GM18861 (cell line): ENCODE measurements at regions not wholly inside any gene's neighbourhood (a gene's known extent, or its start where the extent isn't known, plus 50 kb on each side); places are given as distances from the start of the nearest gene placed in this dataset.
"Not testable (repeated sequence)": the region's sequence is repeated elsewhere in the genome, so short reads cannot be mapped to it uniquely, and the experiment has no call there.

ENCODE experiments used
- ATAC-seq: cut with Tn5 transposase; IDR thresholded peaks from one replicate; pipeline ENCODE4 v1.9.1; 2021; ENCODE audit not compliant: unreplicated experiment

GRCh38 chr9:81032030-81032572 is 657.2 kb downstream of the TLE1 start:
- no peak for ATAC-seq

DNA sequence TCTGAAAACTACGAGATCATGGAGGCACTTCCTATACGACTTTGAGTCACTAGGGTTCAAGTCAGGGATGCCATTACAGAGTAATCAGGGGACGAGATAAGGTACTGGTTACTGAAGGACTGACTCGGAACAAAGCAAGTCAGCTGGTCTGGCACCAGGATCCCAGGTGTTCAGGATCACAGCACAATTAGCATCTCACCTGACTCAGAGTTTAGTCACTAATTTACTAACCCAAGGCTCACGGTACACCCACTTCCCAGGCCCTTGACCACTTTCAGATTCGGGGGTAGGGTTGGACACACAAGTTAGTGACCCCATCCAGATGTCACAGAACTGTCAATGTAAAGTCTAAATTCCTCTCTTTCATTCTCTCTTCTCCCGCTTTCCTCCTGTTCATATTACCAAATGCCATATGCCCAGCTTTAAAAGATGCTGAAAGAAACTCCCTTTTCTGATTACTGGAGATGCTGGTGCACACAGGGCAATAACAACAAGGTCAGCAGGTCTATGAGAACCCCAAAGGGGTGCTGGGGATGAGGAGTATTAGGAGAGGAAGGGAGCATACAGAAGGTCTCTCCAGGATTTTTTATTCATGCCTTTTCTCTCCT is 657.8 kb downstream of the TLE1 start:
- no peak for ATAC-seq

- no peak for ATAC-seq
Measured at GRCh38 chr9:81030027-81030426, 659.3 kb downstream of the TLE1 start.

DNA sequence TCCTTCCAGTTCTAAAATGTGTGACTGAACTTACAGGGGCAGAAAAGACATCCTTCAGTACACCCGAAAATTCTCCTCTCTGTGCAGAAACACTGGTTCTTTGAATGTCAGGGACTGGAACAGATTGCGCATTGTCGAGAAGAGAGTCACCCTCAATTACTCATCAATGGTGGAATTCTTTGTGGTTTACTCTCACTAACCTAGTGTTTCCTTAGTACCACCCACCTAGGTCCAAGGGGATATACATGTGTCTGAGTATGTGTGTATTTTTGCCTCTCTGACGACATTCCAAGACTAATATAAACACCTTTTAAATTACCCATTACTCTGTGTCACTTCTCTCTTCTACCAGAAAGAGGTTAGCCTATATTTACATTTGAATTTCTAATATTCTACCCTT is 660.8 kb downstream of the TLE1 start:
- ATAC-seq, result no peak

DNA sequence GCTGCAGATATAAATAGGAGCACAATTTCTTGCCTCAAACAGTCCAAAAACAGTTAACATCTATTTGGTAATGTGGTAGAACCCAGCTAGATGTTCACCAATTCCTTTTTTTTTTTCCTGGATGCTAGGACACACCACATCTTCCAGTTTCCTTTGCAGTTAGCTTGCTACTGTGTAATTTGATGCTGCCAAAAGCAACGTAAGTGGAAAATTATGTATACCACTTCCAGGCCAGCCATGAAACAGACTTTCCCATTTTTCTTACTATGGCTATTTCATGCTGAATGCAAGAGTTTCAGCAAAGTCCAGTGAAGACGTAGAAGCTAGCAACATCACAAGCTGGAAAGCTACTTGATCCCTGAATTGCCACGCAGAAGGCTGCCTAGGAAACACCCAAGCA is 667.2 kb downstream of the TLE1 start:
- ATAC-seq, result no peak

DNA sequence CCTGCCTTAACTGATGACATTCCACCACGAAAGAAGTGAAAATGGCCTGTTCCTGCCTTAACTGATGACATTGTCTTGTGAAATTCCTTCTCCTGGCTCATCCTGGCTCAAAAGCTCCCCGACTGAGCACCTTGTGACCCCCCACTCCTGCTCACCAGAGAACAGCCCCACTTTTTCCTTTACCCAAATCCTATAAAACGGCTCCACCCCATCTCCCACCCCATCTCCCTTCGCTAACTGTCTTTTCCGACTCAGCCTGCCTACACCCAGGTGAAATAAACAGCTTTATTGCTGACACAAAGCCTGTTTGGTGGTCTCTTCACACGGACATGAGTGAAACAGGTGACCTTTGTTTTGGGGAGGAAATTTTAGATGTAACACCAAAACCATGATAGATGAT is 674.4 kb downstream of the TLE1 start:
- ATAC-seq, result not testable (repeated sequence)

GRCh38 chr9:81013191-81013590 is 676.2 kb downstream of the TLE1 start:
- not testable (repeated sequence) for ATAC-seq

GRCh38 chr9:81002906-81003305 is 686.4 kb downstream of the TLE1 start:
- no peak for ATAC-seq

DNA sequence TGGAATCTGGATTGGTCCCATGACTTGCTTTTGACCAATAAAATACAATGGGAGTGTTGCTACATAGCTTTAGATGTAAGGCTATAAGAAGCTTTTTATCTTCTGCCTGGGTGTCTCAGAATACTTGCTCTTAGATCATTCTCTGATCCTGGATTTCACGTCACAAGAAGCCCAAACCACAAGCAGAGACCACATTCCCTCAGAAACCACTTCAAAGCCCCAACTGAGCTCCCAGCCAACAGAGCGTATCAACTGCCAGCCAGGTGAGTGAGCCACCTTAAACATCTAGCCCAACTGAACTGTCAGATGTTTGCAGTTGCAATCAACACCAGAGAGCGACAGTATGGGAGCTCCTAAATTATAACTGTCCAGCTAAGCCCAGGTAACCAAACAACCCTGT is 687.1 kb downstream of the TLE1 start:
- no peak for ATAC-seq

GRCh38 chr9:80995759-80996158 is 693.6 kb downstream of the TLE1 start:
- no peak for ATAC-seq

GRCh38 chr9:80994892-80995291 is 694.5 kb downstream of the TLE1 start:
- no peak for ATAC-seq

- ATAC-seq, result not testable (repeated sequence)
Measured at GRCh38 chr9:80985595-80985994, 703.8 kb downstream of the TLE1 start.

DNA sequence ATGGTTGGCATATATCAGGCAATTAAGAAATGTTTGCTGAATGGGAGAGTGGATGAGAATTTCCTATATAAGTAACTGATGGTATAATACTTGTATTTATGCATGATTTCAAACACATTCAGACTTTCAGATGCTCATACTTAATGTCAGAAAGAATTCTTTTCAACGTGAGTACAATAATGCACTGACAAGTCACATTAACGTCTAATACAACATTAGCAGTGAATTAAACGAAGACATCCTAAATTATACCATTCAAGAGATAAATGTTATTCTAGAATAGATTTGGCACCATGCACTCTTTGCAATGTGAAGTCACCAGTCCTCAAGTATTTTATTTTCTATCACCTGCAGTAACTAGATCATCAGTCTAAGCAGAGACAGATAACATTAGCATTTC is 712.9 kb downstream of the TLE1 start:
- ATAC-seq, result no peak

DNA sequence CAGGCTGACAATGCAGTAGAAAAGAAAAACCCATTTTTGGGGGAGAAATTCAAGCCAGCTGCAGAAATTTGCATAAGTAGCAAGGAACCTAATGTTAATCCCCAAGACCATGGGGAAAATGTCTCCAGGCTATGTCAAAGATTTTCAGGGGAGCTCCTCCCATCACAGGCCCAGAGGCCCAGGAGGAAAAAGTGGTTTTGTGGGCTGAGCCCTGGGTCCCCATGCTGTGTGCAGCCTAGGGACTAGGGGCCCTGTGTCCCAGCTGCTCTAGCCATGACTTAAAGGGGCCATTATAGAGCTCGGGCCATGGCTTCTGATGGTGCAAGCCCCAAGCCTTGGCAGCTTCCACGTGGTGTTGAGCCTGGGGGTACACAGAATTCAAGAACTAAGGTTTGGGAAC is 719.0 kb downstream of the TLE1 start:
- ATAC-seq, result not testable (repeated sequence)

DNA sequence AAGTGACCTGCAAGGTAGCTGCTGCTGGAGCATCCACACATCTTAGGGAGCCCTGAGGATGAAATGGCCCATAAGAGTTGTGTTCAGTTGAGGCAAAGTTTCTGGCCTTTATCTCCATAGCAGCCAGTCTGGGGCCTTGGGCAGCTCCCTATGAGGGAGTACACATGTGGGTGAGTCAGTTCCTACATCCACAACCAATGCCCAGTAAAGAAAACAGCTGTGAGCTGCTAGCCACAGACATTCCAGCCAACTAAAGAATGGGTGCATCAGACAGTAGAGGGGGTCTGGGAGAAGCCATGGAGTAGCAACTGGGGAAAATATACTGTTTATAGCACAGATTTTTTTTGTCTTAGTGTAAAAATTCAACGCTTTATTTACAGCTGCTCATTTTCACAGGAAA is 720.7 kb downstream of the TLE1 start:
- no peak for ATAC-seq

- ATAC-seq, result no peak
Measured at GRCh38 chr9:80964914-80965313, 724.4 kb downstream of the TLE1 start.

GRCh38 chr9:80964374-80964773 is 725.0 kb downstream of the TLE1 start:
- no peak for ATAC-seq

- ATAC-seq, result no peak
Measured at GRCh38 chr9:80957801-80958200, 731.5 kb downstream of the TLE1 start.

DNA sequence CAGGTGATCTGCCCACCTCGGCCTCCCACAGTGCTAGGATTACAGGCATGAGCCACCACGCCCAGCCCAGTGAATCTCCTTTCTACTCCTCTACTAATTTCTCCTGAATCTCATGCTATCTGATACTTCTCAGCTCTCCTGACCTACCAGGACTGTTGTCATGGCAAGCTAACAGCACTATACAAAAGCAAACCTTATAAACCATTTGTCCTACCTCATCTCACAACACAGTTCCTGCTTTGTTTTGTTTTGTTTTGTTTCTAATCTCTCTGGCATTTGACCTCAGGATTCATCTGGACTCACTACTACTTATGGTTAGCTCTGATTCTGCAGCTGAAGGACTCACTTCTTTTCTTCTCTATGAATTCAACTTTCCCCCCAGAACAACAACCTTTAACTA is 734.8 kb downstream of the TLE1 start:
- ATAC-seq, result no peak

DNA sequence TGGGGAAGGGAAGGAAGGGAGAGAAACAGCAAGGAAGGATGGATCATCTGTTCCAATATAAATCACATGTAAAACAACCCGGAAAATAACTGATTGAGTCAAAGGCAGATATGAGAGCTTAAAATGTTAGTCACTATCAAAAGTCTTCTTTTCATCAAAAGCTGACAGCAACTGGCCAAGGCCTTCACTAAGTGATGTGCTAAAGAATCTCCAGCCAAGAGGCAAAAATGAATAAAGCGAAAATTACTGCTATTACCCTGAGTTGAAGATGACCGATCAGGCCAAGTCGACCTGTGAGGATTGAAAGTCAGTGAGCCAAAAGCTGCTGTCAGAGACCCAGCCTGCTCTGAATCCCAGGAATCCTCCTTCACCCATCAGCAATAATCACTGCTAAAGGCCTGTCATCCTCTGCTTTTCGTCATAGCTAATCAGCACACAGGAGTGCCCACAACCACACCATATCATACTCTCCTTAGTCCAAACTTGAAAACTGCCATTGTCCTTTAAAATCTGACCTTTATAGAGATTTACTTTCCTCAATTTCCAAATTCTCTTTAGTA is 736.9 kb downstream of the TLE1 start:
- ATAC-seq, result no peak

GRCh38 chr9:80951675-80952074 is 737.7 kb downstream of the TLE1 start:
- ATAC-seq, result no peak

DNA sequence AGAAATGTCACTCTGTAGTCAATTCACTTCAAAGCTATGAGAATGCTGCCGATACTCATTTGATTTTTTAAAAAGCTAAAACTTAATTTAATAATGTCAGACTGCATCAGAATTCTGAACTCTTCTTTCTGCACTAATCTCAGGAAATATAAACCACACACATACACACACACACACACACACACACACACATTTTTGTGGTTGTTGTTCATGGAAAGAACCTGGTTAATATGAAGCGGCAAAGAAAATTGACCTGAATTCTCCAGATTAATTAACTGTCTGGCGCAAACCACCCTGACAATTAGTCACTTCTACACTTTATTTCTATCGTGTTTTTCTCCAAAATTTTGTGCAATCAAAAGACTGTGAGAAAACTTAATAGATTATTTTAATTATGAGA is 740.5 kb downstream of the TLE1 start:
- ATAC-seq, result no peak

DNA sequence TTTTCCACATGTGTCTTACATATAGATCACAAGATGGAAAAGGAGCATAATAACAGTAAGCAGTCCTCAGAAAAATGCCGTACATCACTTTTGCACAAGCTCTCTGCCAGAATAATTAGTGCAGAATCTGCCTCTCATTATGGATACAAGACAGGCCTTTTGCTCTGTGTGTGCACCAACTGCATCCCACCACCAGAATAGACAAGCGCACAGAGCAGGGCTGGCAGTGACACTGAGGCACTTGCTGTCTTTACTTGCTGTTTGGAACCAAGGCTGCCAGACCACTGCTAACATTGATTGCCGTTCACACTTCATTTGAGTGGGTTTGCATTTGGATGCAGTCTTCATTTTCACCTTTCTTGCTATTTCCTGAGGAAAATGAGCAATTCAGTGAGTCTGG is 741.3 kb downstream of the TLE1 start:
- no peak for ATAC-seq
